Left ventricle myocardium superior (tissue), 1 donor: ENCODE measurements at regions not wholly inside any gene's neighbourhood (a gene's known extent, or its start where the extent isn't known, plus 50 kb on each side); places are given as distances from the start of the nearest gene placed in this dataset.
"Not testable (repeated sequence)": the region's sequence is repeated elsewhere in the genome, so short reads cannot be mapped to it uniquely, and the experiment has no call there.

Source experiments
- ATAC-seq: fragments of 200-7000 bp; cut with Tn5 transposase; one replicate; pipeline ENCODE4 v1.9.1; 2020; ENCODE audit warnings: mild to moderate bottlenecking, moderate library complexity
- DNase-seq: peaks from one replicate; pipeline ENCODE4 v3.0.0-alpha.2; 2020
- intact Hi-C: fragments of 100-400 bp; cut with micrococcal nuclease; formaldehyde crosslinking; loops from one replicate; pipeline ENCODE4 v1.11.0; 2022
- donor health status: DM: no; HTN: yes; CAD: no; lungs with severe emphysema.

- DNase-seq, intact Hi-C loops, ATAC-seq: not testable (repeated sequence)
Observed at GRCh38 chr10:11403646-11404045, 207.8 kb downstream of the USP6NL start.

GRCh38 chr10:11403116-11403515 lies 208.3 kb downstream of the USP6NL start:
- intact Hi-C loops, result no loop called here
- ATAC-seq, result no peak
- DNase-seq, result no peak

GRCh38 chr10:11402392-11402791 lies 209.1 kb downstream of the USP6NL start:
- DNase-seq (no peak), ATAC-seq (no peak)
- intact Hi-C loops, result no loop called here

GRCh38 chr10:11401264-11402235 lies 209.9 kb downstream of the USP6NL start:
- ATAC-seq, result no peak
- intact Hi-C loops, result no loop called here
- no peak for DNase-seq

GRCh38 chr10:11397980-11398580 lies 213.4 kb downstream of the USP6NL start:
- DNase-seq, result peak; percentile 41
- peak; percentile 91 for ATAC-seq
- intact Hi-C loops, result no loop called here

GRCh38 chr10:11397077-11397965 lies 214.1 kb downstream of the USP6NL start:
- ATAC-seq, result peak; percentile 17
- intact Hi-C loops, result no loop called here
- DNase-seq, result no peak

GRCh38 chr10:11396311-11396955 lies 215.0 kb downstream of the USP6NL start:
- no peak for DNase-seq
- intact Hi-C loops, result no loop called here

GRCh38 chr10:11395581-11396310 lies 215.7 kb downstream of the USP6NL start:
- no peak for ATAC-seq
- no peak for DNase-seq
- intact Hi-C loops, result no loop called here

More at GRCh38 chr10:11396311-11396955, 215.0 kb downstream of the USP6NL start:
- ATAC-seq, result no peak

GRCh38 chr10:11395161-11395560 lies 216.3 kb downstream of the USP6NL start:
- DNase-seq (no peak), ATAC-seq (no peak)
- intact Hi-C loops, result no loop called here

- DNase-seq (no peak), ATAC-seq (no peak)
- intact Hi-C loops, result no loop called here
Observed at GRCh38 chr10:11393858-11394257, 217.6 kb downstream of the USP6NL start.

- ATAC-seq (no peak), DNase-seq (no peak)
- intact Hi-C loops, result no loop called here
Observed at GRCh38 chr10:11392776-11393175, 218.7 kb downstream of the USP6NL start.

GRCh38 chr10:11388996-11389395 lies 222.5 kb downstream of the USP6NL start:
- ATAC-seq, result no peak
- no peak for DNase-seq
- intact Hi-C loops, result no loop called here

GRCh38 chr10:11387551-11388222 lies 223.8 kb downstream of the USP6NL start:
- ATAC-seq, result no peak
- DNase-seq, result no peak
- intact Hi-C loops, result no loop called here

- intact Hi-C loops, result no loop called here
- DNase-seq (no peak), ATAC-seq (no peak)
Observed at GRCh38 chr10:11387044-11387443, 224.4 kb downstream of the USP6NL start.
